RWPE2 (cell line): ENCODE measurements at regions not wholly inside any gene's neighbourhood (a gene's known extent, or its start where the extent isn't known, plus 50 kb on each side); places are given as distances from the start of the nearest gene placed in this dataset.

Experiments used
- ATAC-seq: fragments of 200-7000 bp; cut with Tn5 transposase; 3 replicates; pipeline ENCODE4 v1.9.1; 2021; ENCODE audit warnings: low read depth
- DNase-seq: peaks from one replicate; pipeline ENCODE4 v3.0.0-alpha.2; 2020; ENCODE audit warnings: low spot score
- H3K27ac ChIP-seq: fragments of 450-650 bp; 2 replicates; pipeline ENCODE4 v1.5.1; 2017; ENCODE audit warnings: mild to moderate bottlenecking; ENCODE audit not compliant: poor library complexity, severe bottlenecking
- H3K27me3 ChIP-seq: fragments of 250-450 bp; sonication (Bioruptor Pico); 2 replicates; pipeline ENCODE4 v1.5.1; 2021; ENCODE audit warnings: mild to moderate bottlenecking, moderate library complexity; ENCODE audit not compliant: insufficient read depth, poor library complexity, severe bottlenecking
- H3K36me3 ChIP-seq: fragments of 250-450 bp; sonication (Bioruptor Pico); 2 replicates; pipeline ENCODE4 v1.5.1; 2020; ENCODE audit warnings: low read depth, mild to moderate bottlenecking, moderate library complexity
- H3K4me1 ChIP-seq: fragments of 250-450 bp; sonication (Bioruptor Pico); 2 replicates; pipeline ENCODE4 v1.5.1; 2021; ENCODE audit warnings: mild to moderate bottlenecking, moderate library complexity; ENCODE audit not compliant: insufficient read depth, poor library complexity, severe bottlenecking
- H3K4me3 ChIP-seq: fragments of 250-450 bp; sonication (Bioruptor Pico); 2 replicates; pipeline ENCODE4 v1.5.1; 2021; ENCODE audit warnings: mild to moderate bottlenecking, moderate library complexity; ENCODE audit not compliant: severe bottlenecking
- H3K9me3 ChIP-seq: fragments of 250-450 bp; sonication (Bioruptor Pico); 2 replicates; pipeline ENCODE4 v1.5.1; 2021; ENCODE audit warnings: mild to moderate bottlenecking, moderate library complexity; ENCODE audit not compliant: severe bottlenecking
- TF ChIP-seq, protein P1 (sequence below): fragments of 450-650 bp; IDR thresholded peaks from one replicate; pipeline ENCODE4 v1.5.1; 2017; ENCODE audit warnings: mild to moderate bottlenecking, moderate library complexity; ENCODE audit not compliant: poor library complexity, severe bottlenecking

DNA sequence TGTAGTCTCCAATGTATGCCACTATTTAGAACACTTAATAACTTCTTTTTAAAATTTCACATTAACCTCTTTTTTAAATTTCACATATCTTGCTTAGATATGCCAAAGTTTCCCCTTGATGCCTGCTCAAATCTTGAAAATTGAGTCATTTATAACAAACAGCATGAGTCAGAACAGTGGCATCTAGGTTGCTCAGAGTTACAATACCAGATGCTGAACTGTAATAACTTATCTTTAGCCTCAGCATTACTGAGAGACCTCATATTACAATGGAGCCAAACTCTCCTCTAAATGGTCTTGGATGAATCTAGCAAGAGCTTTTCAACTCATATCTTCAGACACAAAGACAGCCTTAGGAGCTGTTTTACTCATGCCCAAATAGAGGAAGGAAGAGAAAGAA is 439.3 kb upstream of the ARPP21 start:
- H3K4me1 ChIP-seq = no peaks in the 10 kb centered on the region
- H3K9me3 ChIP-seq = no peaks in the 10 kb centered on the region
- no peaks in the 10 kb centered on the region for H3K27me3 ChIP-seq
- H3K36me3 ChIP-seq = no peaks in the 10 kb centered on the region
- no peak overlapping the region for H3K27ac ChIP-seq
- DNase-seq = no peak
- H3K4me3 ChIP-seq = no peak overlapping the region
- TF ChIP-seq, protein P1, sequence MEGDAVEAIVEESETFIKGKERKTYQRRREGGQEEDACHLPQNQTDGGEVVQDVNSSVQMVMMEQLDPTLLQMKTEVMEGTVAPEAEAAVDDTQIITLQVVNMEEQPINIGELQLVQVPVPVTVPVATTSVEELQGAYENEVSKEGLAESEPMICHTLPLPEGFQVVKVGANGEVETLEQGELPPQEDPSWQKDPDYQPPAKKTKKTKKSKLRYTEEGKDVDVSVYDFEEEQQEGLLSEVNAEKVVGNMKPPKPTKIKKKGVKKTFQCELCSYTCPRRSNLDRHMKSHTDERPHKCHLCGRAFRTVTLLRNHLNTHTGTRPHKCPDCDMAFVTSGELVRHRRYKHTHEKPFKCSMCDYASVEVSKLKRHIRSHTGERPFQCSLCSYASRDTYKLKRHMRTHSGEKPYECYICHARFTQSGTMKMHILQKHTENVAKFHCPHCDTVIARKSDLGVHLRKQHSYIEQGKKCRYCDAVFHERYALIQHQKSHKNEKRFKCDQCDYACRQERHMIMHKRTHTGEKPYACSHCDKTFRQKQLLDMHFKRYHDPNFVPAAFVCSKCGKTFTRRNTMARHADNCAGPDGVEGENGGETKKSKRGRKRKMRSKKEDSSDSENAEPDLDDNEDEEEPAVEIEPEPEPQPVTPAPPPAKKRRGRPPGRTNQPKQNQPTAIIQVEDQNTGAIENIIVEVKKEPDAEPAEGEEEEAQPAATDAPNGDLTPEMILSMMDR = no peak
- peak; percentile 92 for ATAC-seq

DNA sequence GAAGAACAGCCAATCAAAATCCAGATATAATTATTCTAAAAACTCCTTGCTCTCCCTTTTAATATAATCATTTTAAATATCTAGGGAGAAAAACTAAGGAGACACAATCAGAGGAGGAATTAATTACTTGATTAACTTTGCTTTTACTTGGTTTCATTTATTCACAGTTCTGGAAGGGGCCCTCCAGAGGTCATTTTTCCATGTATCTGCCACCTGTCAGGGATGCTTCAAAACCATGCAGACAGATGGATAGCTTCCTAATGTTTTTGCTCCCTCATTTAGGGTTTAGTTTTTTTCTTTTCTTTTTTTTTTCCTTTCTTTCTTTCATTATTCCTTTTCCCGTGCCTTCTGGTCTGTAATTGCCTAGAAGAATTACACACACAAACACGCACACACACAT is 438.1 kb upstream of the ARPP21 start:
- Histone ChIP-seq H3K27me3 (no peaks in the 10 kb centered on the region), H3K36me3 (no peaks in the 10 kb centered on the region), H3K27ac (no peak overlapping the region), H3K9me3 (no peaks in the 10 kb centered on the region), H3K4me3 (no peak overlapping the region), H3K4me1 (no peaks in the 10 kb centered on the region)
- no peak for ATAC-seq
- TF ChIP-seq, protein P1 = no peak
- DNase-seq = no peak

DNA sequence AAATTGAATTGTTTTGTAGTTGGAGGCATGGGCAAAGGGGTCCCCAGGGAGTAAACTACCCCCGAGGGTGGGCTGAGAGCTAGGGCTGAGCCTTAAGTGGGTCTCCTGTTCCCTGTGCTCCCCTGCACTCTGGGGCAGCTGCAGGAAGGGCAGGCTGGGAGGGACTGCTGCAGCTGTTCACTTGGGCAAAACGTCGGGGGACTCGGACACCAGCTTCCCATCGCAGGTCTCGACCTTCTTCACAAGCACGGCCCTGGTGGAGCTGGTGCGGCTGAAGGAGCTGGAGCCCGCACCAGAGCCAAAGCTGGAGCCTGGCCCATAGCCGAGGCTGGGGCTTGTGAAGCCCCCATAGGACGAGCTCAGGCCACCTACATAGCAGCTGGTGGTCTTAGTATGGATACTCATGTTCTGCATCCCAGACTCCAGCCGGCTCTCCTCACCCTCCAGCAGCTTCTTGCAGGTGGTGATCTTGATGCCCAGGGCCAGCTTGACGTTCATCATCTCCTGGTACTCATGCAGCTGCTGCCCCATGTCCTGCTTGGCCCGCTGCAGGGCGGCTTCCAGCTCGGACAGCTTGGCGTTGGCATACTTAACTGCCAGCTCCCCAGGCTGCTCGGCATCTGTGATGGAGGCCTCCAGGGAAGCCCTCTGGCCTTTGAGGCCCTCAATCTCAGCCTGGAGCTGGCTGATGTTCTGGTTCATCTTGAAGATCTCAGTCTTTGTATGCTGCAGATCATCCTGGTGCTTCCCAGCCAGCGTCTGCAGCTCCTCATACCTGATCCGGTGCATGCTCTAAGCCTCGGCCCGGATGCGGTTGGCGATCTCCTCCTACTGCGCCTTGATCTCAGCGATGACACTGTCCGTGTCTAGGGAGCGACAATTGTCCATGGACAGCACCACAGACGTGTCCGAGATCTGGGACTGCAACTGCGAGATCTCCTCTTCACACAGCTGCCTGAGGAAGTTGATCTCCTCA is 423.5 kb upstream of the ARPP21 start:
- ATAC-seq = no peak
- H3K4me3 ChIP-seq = no peak overlapping the region
- peak; percentile 34 for DNase-seq
- H3K9me3 ChIP-seq = no peaks in the 10 kb centered on the region
- no peak overlapping the region for H3K27ac ChIP-seq
- TF ChIP-seq, protein P1 = no peak
- no peaks in the 10 kb centered on the region for H3K4me1 ChIP-seq
- H3K27me3 ChIP-seq = no peaks in the 10 kb centered on the region
- no peaks in the 10 kb centered on the region for H3K36me3 ChIP-seq

GRCh38 chr3:35216501-35217266 is 422.6 kb upstream of the ARPP21 start:
- H3K4me3 ChIP-seq = no peak overlapping the region
- no peak for DNase-seq
- TF ChIP-seq, protein P1 = no peak
- H3K36me3 ChIP-seq = no peaks in the 10 kb centered on the region
- no peak overlapping the region for H3K27ac ChIP-seq
- H3K4me1 ChIP-seq = no peaks in the 10 kb centered on the region
- no peaks in the 10 kb centered on the region for H3K27me3 ChIP-seq
- H3K9me3 ChIP-seq = no peaks in the 10 kb centered on the region
- no peak for ATAC-seq
